ENCODE measurements at regions not wholly inside any gene's neighbourhood (a gene's known extent, or its start where the extent isn't known, plus 50 kb on each side); places are given as distances from the start of the nearest gene placed in this dataset.

DNA sequence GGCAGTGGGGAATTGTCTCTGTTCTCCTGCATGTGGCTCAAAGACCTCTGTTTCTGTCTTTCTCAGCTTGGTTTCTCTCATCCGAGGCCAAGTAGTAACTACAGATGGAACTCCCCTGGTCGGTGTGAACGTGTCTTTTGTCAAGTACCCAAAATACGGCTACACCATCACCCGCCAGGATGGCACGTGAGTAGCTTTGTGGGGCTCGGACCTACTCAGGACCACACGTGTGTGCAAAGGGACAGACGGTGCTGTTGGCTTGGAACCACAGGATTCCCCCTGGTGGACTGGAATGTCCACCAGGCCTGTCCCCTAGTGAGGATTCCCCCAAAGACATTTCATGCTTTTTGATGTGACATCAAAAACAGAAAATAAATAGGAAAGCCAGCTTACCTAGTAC, 96.3 kb upstream of the WWC1 start:
- no peak for DNase-seq (ENCODE audit: low spot score)
- in situ Hi-C loops (cut with MboI; ENCODE audit: low pct_unique_long_range_greater_than_20kb, low sequenced_read_pairs, unreplicated experiment), result no loop called here
- TF ChIP-seq, protein P1, sequence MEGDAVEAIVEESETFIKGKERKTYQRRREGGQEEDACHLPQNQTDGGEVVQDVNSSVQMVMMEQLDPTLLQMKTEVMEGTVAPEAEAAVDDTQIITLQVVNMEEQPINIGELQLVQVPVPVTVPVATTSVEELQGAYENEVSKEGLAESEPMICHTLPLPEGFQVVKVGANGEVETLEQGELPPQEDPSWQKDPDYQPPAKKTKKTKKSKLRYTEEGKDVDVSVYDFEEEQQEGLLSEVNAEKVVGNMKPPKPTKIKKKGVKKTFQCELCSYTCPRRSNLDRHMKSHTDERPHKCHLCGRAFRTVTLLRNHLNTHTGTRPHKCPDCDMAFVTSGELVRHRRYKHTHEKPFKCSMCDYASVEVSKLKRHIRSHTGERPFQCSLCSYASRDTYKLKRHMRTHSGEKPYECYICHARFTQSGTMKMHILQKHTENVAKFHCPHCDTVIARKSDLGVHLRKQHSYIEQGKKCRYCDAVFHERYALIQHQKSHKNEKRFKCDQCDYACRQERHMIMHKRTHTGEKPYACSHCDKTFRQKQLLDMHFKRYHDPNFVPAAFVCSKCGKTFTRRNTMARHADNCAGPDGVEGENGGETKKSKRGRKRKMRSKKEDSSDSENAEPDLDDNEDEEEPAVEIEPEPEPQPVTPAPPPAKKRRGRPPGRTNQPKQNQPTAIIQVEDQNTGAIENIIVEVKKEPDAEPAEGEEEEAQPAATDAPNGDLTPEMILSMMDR (IDR thresholded peaks at IDR 0.05; ENCODE audit: extremely low read depth, insufficient read depth, missing control alignments), result no peak

DNA sequence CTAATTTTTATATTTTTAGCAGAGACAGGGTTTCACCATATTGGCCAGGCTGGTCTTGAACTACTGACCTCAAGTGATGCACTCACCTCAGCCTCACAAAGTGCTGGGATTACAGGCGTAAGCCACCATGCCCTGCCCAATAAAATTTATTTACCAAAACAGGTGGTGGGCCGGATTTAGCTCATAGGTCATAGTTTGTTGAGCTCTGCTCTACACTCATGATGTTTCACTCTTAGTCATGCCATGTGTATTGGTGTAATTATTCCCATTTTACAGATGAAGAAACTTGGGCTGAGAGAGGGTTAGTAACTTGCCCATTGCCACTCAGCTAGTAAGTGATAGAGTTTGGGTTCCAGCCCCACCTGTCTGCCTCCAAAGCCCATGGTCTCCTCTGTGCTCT, 93.1 kb upstream of the WWC1 start:
- TF ChIP-seq, protein P1 (IDR thresholded peaks at IDR 0.05; ENCODE audit: extremely low read depth, insufficient read depth, missing control alignments), result no peak
- no peak for DNase-seq (ENCODE audit: low spot score)
- in situ Hi-C loops (cut with MboI; ENCODE audit: low pct_unique_long_range_greater_than_20kb, low sequenced_read_pairs, unreplicated experiment), result no loop called here

DNA sequence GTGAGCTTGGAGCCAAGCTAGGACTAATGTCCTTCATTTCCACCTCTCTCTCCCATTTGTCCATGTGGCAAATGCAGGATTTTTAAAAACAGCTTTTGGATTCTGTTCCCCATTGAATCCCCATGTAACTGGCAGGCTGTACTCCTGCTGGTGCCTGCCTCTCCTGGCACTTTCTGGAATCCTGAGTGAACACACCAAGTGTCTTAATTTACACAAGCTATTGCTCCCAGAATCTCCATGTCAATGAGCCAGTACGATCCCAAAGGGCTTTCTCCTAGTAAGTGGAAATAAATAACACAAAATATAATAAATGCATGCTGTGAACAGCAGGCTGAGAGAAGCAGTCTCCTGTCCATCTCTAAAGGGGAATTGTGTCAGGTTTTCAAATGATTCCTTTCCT, 88.4 kb upstream of the WWC1 start:
- TF ChIP-seq, protein P1 (IDR thresholded peaks at IDR 0.05; ENCODE audit: extremely low read depth, insufficient read depth, missing control alignments), result no peak
- DNase-seq (ENCODE audit: low spot score), result no peak
- in situ Hi-C loops (cut with MboI; ENCODE audit: low pct_unique_long_range_greater_than_20kb, low sequenced_read_pairs, unreplicated experiment), result no loop called here

DNA sequence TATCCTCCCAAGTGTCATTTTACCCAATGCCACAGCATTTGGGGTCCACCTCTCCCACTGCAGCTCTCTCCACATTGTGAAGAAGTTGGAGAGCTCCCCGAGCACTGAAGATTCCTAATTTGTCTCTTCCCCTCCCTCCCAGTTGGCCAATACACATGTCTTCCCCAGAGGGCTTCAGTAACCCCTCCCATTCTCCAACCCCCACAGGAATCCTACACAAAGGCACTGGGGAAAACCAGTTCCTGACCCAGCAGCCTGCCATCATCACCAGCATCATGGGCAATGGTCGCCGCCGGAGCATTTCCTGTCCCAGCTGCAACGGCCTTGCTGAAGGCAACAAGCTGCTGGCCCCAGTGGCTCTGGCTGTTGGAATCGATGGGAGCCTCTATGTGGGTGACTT, 87.3 kb upstream of the WWC1 start:
- in situ Hi-C loops (cut with MboI; ENCODE audit: low pct_unique_long_range_greater_than_20kb, low sequenced_read_pairs, unreplicated experiment), result no loop called here
- no peak for DNase-seq (ENCODE audit: low spot score)
- TF ChIP-seq, protein P1 (IDR thresholded peaks at IDR 0.05; ENCODE audit: extremely low read depth, insufficient read depth, missing control alignments), result no peak

DNA sequence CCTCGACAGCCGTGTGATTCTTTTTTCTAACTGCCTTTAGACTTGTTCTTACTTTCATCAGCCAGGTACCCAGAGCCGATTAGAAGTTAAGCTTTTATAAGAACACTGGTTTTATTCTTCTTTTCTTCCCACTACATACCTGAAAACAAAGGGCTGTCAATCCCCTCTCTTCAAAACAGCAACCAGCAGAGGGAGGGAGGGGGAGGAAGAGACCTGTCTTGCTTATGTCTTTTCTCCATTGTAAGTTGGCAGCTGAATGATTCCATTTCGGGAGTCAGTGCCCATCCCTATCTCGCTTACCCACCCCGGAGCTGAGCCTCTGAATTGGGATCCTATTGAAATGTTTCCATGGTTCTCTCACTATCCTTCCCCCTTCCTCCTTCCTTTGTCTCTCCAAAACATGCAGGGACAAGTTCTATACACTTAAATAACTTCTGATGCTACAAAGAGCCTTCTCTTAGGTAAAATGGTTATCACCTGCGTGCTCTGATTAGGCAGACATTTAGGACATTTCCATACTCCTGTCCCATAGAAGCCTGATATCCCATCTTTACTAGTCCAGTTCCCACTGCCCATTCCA, 83.9 kb upstream of the WWC1 start:
- DNase-seq (ENCODE audit: low spot score), result no peak
- TF ChIP-seq, protein P1 (IDR thresholded peaks at IDR 0.05; ENCODE audit: extremely low read depth, insufficient read depth, missing control alignments), result no peak
- in situ Hi-C loops (cut with MboI; ENCODE audit: low pct_unique_long_range_greater_than_20kb, low sequenced_read_pairs, unreplicated experiment), result no loop called here

DNA sequence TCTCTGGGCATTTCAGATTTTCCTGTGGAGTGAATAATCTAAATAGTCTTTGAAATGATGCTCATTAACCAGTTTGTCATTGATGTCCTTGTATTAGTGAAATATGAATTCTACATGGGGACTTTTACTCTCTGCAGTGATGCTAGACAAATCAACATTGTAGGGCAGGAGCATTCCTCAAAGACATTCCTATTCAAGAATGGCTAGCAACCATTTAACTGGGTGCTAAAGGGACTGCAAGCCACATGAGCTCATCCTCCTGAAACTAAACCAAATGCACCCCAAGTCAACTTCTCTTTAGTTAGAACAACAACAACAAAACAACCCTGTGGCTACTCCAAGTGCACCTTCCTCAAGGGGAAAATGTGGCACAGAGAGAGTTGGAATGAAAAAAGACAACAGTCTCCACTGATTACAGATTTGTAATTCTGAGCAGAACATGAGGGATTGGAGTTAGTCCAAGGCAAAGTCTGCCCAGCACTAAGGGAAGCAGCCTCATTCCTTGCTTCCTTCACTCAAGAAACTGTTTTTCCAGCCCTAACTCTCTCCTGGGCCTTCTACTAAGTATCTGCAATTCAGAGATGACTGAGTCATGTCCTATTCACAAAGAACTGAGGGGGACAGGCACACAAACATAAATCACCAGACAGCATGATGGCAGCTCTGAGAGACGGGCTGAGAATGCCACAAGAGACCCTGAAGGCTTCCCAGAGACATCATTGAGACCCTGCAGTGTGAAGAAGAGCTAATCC, 82.0 kb upstream of the WWC1 start:
- DNase-seq (ENCODE audit: low spot score), result no peak
- TF ChIP-seq, protein P1 (IDR thresholded peaks at IDR 0.05; ENCODE audit: extremely low read depth, insufficient read depth, missing control alignments), result no peak
- in situ Hi-C loops (cut with MboI; ENCODE audit: low pct_unique_long_range_greater_than_20kb, low sequenced_read_pairs, unreplicated experiment), result no loop called here
